Endodermal cell (in vitro differentiated cells): ENCODE measurements at regions not wholly inside any gene's neighbourhood (a gene's known extent, or its start where the extent isn't known, plus 50 kb on each side); places are given as distances from the start of the nearest gene placed in this dataset.
"Not testable (repeated sequence)": the region's sequence is repeated elsewhere in the genome, so short reads cannot be mapped to it uniquely, and the experiment has no call there.

Experiments
- DNase-seq: peaks from one replicate; pipeline ENCODE4 v3.0.0-alpha.2; 2017
- H3K27ac ChIP-seq: 2 replicates; pipeline ENCODE4 v1.5.1; 2013; ENCODE audit warnings: mild to moderate bottlenecking, low read depth, low read length, moderate library complexity
- H3K27me3 ChIP-seq: 2 replicates; pipeline ENCODE4 v1.6.1; 2013; ENCODE audit warnings: mild to moderate bottlenecking, low read length, moderate library complexity; ENCODE audit not compliant: insufficient read depth, control insufficient read depth, poor library complexity, severe bottlenecking
- H3K36me3 ChIP-seq: 2 replicates; pipeline ENCODE4 v1.7.0; 2013; ENCODE audit warnings: mild to moderate bottlenecking, low read length, moderate library complexity; ENCODE audit not compliant: control insufficient read depth, insufficient read depth
- H3K4me1 ChIP-seq: one replicate; pipeline ENCODE4 v1.7.0; 2013; ENCODE audit warnings: low read length; ENCODE audit not compliant: control insufficient read depth, insufficient read depth
- H3K4me3 ChIP-seq: 2 replicates; pipeline ENCODE4 v1.5.1; 2013; ENCODE audit warnings: mild to moderate bottlenecking, low read length, moderate library complexity
- H3K9ac ChIP-seq: 2 replicates; pipeline ENCODE4 v1.6.1; 2013; ENCODE audit warnings: mild to moderate bottlenecking, low read length, moderate library complexity; ENCODE audit not compliant: poor library complexity, severe bottlenecking; ENCODE audit errors: extremely low read depth
- H3K9me3 ChIP-seq: 2 replicates; pipeline ENCODE4 v1.6.1; 2013; ENCODE audit warnings: mild to moderate bottlenecking, low read length, moderate library complexity; ENCODE audit not compliant: control insufficient read depth
- H3K27ac Mint-ChIP-seq: 2 replicates; pipeline ENCODE4 v1.8.0; 2020; ENCODE audit warnings: mixed read lengths
- H3K27me3 Mint-ChIP-seq: 2 replicates; pipeline ENCODE4 v1.8.0; 2021; ENCODE audit warnings: mild to moderate bottlenecking, mixed read lengths; ENCODE audit not compliant: insufficient read depth
- H3K36me3 Mint-ChIP-seq: 2 replicates; pipeline ENCODE4 v1.8.0; 2020; ENCODE audit warnings: low read depth, mixed read lengths
- H3K4me1 Mint-ChIP-seq: 2 replicates; pipeline ENCODE4 v1.8.0; 2020; ENCODE audit warnings: mixed read lengths
- H3K4me3 Mint-ChIP-seq: 2 replicates; pipeline ENCODE4 v1.8.0; 2020; ENCODE audit warnings: mild to moderate bottlenecking, moderate library complexity, mixed read lengths
- H3K9me3 Mint-ChIP-seq: 2 replicates; pipeline ENCODE4 v1.8.0; 2020; ENCODE audit warnings: mild to moderate bottlenecking, mixed read lengths
- WGBS, 2 experiments: methylation state at CpG; one replicate each; pipeline versions ENCODE4 v1.1.5 to v1.1.7; 2013; ENCODE audit warnings: missing lambda C conversion rate in 2 of 2, mixed read lengths in 1 of 2; ENCODE audit not compliant: insufficient coverage in 1 of 2, insufficient read length in 1 of 2; 5-methylcytosine and 5-hydroxymethylcytosine counted together
- TF ChIP-seq, protein P1 (sequence below): fragments of 200-600 bp; sonication (generic); conservative IDR thresholded peaks from 2 replicates; pipeline ENCODE4 v1.5.0; 2021; ENCODE audit warnings: antibody characterized with exemption, mild to moderate bottlenecking

- WGBS, 2 experiments = 71 to 73% methylated on average over 3 to 5 of the region's 5 CpGs
- H3K4me3 Mint-ChIP-seq = no peak overlapping the region
- TF ChIP-seq, protein P1, sequence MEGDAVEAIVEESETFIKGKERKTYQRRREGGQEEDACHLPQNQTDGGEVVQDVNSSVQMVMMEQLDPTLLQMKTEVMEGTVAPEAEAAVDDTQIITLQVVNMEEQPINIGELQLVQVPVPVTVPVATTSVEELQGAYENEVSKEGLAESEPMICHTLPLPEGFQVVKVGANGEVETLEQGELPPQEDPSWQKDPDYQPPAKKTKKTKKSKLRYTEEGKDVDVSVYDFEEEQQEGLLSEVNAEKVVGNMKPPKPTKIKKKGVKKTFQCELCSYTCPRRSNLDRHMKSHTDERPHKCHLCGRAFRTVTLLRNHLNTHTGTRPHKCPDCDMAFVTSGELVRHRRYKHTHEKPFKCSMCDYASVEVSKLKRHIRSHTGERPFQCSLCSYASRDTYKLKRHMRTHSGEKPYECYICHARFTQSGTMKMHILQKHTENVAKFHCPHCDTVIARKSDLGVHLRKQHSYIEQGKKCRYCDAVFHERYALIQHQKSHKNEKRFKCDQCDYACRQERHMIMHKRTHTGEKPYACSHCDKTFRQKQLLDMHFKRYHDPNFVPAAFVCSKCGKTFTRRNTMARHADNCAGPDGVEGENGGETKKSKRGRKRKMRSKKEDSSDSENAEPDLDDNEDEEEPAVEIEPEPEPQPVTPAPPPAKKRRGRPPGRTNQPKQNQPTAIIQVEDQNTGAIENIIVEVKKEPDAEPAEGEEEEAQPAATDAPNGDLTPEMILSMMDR = no peak
Measured at GRCh38 chr12:114604606-114605005, 79.4 kb downstream of the TBX3 start.

DNA sequence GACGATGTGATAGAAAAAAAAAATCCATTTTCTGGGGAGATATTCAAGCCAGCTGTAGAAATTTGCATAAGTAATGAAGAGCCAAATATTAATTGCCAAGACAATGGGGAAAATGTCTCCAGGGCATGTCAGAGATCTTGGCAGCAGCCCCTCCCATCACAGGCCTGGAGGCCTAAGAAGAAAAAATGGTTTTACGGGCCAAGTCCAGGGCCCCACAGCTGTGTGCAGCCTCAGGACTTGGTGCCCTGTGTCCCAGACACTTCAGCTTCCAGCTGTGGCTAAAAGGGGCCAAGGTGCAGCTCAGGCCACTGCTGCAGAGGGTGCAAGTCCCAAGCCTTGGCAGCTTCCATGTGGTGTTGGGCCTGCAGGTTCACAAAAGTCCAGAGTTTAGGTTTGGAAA, 83.4 kb downstream of the TBX3 start:
- Histone ChIP-seq H3K9me3 (peaks cover 15% of the 10 kb centered on the region), H3K27me3 (peaks cover 12% of the 10 kb centered on the region)
- H3K4me3 Mint-ChIP-seq, DNase-seq, H3K4me1 Mint-ChIP-seq, H3K36me3 Mint-ChIP-seq, H3K27ac ChIP-seq, H3K4me3 ChIP-seq, H3K4me1 ChIP-seq, H3K27ac Mint-ChIP-seq, H3K9ac ChIP-seq, H3K36me3 ChIP-seq: not testable (repeated sequence)
- Mint-ChIP-seq H3K9me3 (peaks cover 29% of the 10 kb centered on the region), H3K27me3 (peaks cover 20% of the 10 kb centered on the region)
- 90 to 96% methylated on average over 2 of the region's 2 CpGs for WGBS, 2 experiments

More at GRCh38 chr12:114604606-114605005, 79.4 kb downstream of the TBX3 start:
- H3K36me3 ChIP-seq = no peaks in the 10 kb centered on the region
- no peaks in the 10 kb centered on the region for H3K36me3 Mint-ChIP-seq
- no peaks in the 10 kb centered on the region for H3K4me1 ChIP-seq
- DNase-seq = no peak
- peaks cover 24% of the 10 kb centered on the region for H3K9me3 Mint-ChIP-seq
- H3K27ac Mint-ChIP-seq = no peak overlapping the region
- no peak overlapping the region for H3K27ac ChIP-seq
- H3K9me3 ChIP-seq = peaks cover 15% of the 10 kb centered on the region
- H3K4me1 Mint-ChIP-seq = no peaks in the 10 kb centered on the region
- no peak overlapping the region for H3K4me3 ChIP-seq
- no peak overlapping the region for H3K9ac ChIP-seq
- peaks cover 12% of the 10 kb centered on the region for H3K27me3 ChIP-seq
- peaks cover 18% of the 10 kb centered on the region for H3K27me3 Mint-ChIP-seq

DNA sequence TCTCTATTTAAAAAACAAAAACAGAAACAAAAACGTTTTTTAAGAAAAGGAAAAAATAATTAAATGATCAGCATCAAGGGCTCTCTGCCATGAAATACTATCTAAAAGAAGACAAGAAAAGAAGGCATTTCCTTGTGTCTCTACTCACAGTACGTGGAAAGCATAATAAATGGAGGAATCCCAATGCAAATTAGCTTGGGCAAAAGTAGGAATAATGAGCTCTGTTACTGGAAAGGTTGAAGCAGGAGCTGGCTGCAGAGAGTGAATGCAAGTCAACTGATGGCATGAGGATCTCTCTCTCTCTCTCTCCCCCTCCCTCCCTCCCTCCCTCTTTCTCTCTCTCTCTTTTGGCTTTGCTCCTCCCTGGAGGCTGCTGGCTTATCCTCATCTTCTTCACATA, 85.9 kb downstream of the TBX3 start:
- Histone ChIP-seq H3K4me1 (no peaks in the 10 kb centered on the region), H3K9ac (no peak overlapping the region), H3K4me3 (no peak overlapping the region), H3K27me3 (no peaks in the 10 kb centered on the region), H3K27ac (no peak overlapping the region), H3K9me3 (peaks cover 25% of the 10 kb centered on the region), H3K36me3 (no peaks in the 10 kb centered on the region)
- Mint-ChIP-seq H3K4me1 (no peaks in the 10 kb centered on the region), H3K4me3 (no peak overlapping the region), H3K36me3 (no peaks in the 10 kb centered on the region), H3K9me3 (peaks cover 37% of the 10 kb centered on the region), H3K27me3 (peaks cover 14% of the 10 kb centered on the region), H3K27ac (no peak overlapping the region)
- WGBS, 2 experiments = 39% methylated on average over 2 of the region's 2 CpGs; no CpG with 5 or more reads in 1 of the 2 experiments
- DNase-seq = no peak
- TF ChIP-seq, protein P1 = no peak

- DNase-seq = no peak
- no peaks in the 10 kb centered on the region for H3K36me3 Mint-ChIP-seq
- no peak overlapping the region for H3K9ac ChIP-seq
- no peaks in the 10 kb centered on the region for H3K4me1 ChIP-seq
- no peak overlapping the region for H3K4me3 ChIP-seq
- no peak overlapping the region for H3K27ac ChIP-seq
- no peaks in the 10 kb centered on the region for H3K4me1 Mint-ChIP-seq
- H3K36me3 ChIP-seq = no peaks in the 10 kb centered on the region
- H3K27ac Mint-ChIP-seq = no peak overlapping the region
- no peak overlapping the region for H3K4me3 Mint-ChIP-seq
- H3K9me3 Mint-ChIP-seq = peaks cover 27% of the 10 kb centered on the region
- peaks cover 24% of the 10 kb centered on the region for H3K9me3 ChIP-seq
- H3K27me3 Mint-ChIP-seq = peaks cover 7% of the 10 kb centered on the region
- TF ChIP-seq, protein P1 = no peak
- no peaks in the 10 kb centered on the region for H3K27me3 ChIP-seq
Measured at GRCh38 chr12:114592946-114593345, 91.0 kb downstream of the TBX3 start.
